ENCODE measurements at regions not wholly inside any gene's neighbourhood (a gene's known extent, or its start where the extent isn't known, plus 50 kb on each side); places are given as distances from the start of the nearest gene placed in this dataset.
"Not testable (repeated sequence)": the region's sequence is repeated elsewhere in the genome, so short reads cannot be mapped to it uniquely, and the experiment has no call there.

GRCh38 chr13:18577103-18577502 lies 604.5 kb downstream of the TUBA3C start:
- intact Hi-C loops (cut with micrococcal nuclease); H3K27ac Mint-ChIP-seq; H3K27me3 Mint-ChIP-seq; H3K4me1 Mint-ChIP-seq; H3K27ac ChIP-seq (ENCODE audit: low read depth, low read length); DNase-seq; H3K36me3 ChIP-seq (ENCODE audit: insufficient read depth, low read length); POLR2A ChIA-PET (ENCODE audit: partially characterized antibody); H3K36me3 Mint-ChIP-seq; H3K27me3 ChIP-seq (ENCODE audit: insufficient read depth, low read length); H3K9me3 Mint-ChIP-seq; H3K4me1 ChIP-seq (ENCODE audit: insufficient read depth, low read length); H3K9me3 ChIP-seq (ENCODE audit: control insufficient read depth in 1 of 2, low read length in 2 of 2); H3K4me3 ChIP-seq (ENCODE audit: low read length in 2 of 2); CTCF ChIA-PET (ENCODE audit: partially characterized antibody); H3K4me3 Mint-ChIP-seq: not testable (repeated sequence)

DNA sequence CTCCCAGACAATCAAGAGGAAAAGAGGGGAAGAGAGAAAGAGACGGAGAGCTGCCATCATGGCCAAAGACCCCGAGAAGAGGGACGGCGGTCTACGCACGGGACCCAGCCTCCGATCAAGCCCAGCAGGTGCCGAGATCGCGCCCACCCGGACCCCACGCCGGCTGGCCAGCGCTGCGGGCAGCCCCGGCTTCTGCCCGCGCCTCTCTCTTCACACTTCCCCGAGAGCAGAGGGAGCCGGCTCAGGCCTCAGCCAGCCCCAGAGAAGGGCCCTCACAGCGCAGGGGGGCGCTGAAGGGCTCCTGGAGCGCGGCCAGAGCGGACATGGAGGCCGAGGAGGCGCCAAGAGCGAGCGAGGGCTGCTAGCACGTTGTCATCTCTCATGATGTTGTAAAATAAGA lies 613.7 kb downstream of the TUBA3C start:
- H3K4me3 ChIP-seq (ENCODE audit: low read length in 2 of 2); intact Hi-C loops (cut with micrococcal nuclease); H3K27ac Mint-ChIP-seq; H3K4me1 ChIP-seq (ENCODE audit: insufficient read depth, low read length); CTCF ChIA-PET (ENCODE audit: partially characterized antibody); H3K9me3 Mint-ChIP-seq; H3K27me3 ChIP-seq (ENCODE audit: insufficient read depth, low read length); H3K9me3 ChIP-seq (ENCODE audit: control insufficient read depth in 1 of 2, low read length in 2 of 2); H3K27me3 Mint-ChIP-seq; H3K4me3 Mint-ChIP-seq; POLR2A ChIA-PET (ENCODE audit: partially characterized antibody); H3K27ac ChIP-seq (ENCODE audit: low read depth, low read length); H3K36me3 ChIP-seq (ENCODE audit: insufficient read depth, low read length); H3K4me1 Mint-ChIP-seq; H3K36me3 Mint-ChIP-seq: not testable (repeated sequence)
- peak in 1 of 5 donors; percentile 6 for DNase-seq
